ENCODE measurements at regions not wholly inside any gene's neighbourhood (a gene's known extent, or its start where the extent isn't known, plus 50 kb on each side); places are given as distances from the start of the nearest gene placed in this dataset.

DNA sequence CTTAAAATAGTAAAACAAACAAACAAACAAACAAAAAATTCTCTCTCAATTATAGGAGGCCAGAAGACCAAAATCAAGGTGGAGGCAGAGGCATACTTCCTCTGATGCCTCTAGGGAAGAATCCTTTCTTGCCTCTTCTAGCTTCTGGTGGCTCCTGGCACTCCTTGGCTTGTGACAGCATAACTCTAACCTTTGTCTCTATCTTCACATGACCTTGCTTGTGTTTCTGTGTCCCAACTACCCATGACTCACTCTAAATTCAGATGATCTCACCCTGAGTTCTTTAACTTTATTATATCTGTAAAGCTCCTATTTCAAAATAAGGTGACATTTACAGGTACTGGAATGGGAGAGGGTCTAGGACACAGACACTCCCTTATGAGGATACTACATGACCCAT lies 88.3 kb upstream of the ANTXRL start:
- TF ChIP-seq POLR2AphosphoS2 (conservative IDR thresholded peaks at IDR 0.05; ENCODE audit: low read length) (no peak), CEBPB (IDR thresholded peaks at IDR 0.05) (no peak)
- TF ChIP-seq, protein P1, sequence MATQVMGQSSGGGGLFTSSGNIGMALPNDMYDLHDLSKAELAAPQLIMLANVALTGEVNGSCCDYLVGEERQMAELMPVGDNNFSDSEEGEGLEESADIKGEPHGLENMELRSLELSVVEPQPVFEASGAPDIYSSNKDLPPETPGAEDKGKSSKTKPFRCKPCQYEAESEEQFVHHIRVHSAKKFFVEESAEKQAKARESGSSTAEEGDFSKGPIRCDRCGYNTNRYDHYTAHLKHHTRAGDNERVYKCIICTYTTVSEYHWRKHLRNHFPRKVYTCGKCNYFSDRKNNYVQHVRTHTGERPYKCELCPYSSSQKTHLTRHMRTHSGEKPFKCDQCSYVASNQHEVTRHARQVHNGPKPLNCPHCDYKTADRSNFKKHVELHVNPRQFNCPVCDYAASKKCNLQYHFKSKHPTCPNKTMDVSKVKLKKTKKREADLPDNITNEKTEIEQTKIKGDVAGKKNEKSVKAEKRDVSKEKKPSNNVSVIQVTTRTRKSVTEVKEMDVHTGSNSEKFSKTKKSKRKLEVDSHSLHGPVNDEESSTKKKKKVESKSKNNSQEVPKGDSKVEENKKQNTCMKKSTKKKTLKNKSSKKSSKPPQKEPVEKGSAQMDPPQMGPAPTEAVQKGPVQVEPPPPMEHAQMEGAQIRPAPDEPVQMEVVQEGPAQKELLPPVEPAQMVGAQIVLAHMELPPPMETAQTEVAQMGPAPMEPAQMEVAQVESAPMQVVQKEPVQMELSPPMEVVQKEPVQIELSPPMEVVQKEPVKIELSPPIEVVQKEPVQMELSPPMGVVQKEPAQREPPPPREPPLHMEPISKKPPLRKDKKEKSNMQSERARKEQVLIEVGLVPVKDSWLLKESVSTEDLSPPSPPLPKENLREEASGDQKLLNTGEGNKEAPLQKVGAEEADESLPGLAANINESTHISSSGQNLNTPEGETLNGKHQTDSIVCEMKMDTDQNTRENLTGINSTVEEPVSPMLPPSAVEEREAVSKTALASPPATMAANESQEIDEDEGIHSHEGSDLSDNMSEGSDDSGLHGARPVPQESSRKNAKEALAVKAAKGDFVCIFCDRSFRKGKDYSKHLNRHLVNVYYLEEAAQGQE (IDR thresholded peaks at IDR 0.05): no peak
- TF ChIP-seq, protein P2, sequence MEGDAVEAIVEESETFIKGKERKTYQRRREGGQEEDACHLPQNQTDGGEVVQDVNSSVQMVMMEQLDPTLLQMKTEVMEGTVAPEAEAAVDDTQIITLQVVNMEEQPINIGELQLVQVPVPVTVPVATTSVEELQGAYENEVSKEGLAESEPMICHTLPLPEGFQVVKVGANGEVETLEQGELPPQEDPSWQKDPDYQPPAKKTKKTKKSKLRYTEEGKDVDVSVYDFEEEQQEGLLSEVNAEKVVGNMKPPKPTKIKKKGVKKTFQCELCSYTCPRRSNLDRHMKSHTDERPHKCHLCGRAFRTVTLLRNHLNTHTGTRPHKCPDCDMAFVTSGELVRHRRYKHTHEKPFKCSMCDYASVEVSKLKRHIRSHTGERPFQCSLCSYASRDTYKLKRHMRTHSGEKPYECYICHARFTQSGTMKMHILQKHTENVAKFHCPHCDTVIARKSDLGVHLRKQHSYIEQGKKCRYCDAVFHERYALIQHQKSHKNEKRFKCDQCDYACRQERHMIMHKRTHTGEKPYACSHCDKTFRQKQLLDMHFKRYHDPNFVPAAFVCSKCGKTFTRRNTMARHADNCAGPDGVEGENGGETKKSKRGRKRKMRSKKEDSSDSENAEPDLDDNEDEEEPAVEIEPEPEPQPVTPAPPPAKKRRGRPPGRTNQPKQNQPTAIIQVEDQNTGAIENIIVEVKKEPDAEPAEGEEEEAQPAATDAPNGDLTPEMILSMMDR (IDR thresholded peaks at IDR 0.05): no peak
